H1 (cell line): ENCODE measurements at regions not wholly inside any gene's neighbourhood (a gene's known extent, or its start where the extent isn't known, plus 50 kb on each side); places are given as distances from the start of the nearest gene placed in this dataset.

Source experiments
- CTCF ChIA-PET: fragments of 300-600 bp; sonication (Branson Sonifier 250); formaldehyde crosslinking; loops from one replicate; lab custom pipeline; 2021; ENCODE audit not compliant: partially characterized antibody; lab: Charles Lee
- POLR2A ChIA-PET: fragments of 300-600 bp; sonication (Branson Sonifier 250); formaldehyde crosslinking; loops from one replicate; lab custom pipeline; 2021; ENCODE audit warnings: inconsistent platforms; ENCODE audit not compliant: partially characterized antibody; lab: Charles Lee
- DNase-seq, 2 experiments: peaks; one replicate each; pipeline versions ENCODE4 v3.0.0 to v3.0.0-alpha.2; 2010 to 2022; ENCODE audit warnings: low spot score in 2 of 2, low read depth in 1 of 2, mixed read lengths in 1 of 2
- FAIRE-seq: peaks from 2 replicates; lab custom pipeline; 2011; peaks lifted over from hg19 to GRCh38; lab: Jason Lieb, UNC
- H2AFZ ChIP-seq: 2 replicates; pipeline ENCODE4 v1.8.1; 2012; ENCODE audit warnings: low read length, inconsistent platforms
- H2AK5ac ChIP-seq: 2 replicates; pipeline ENCODE4 v1.6.1; 2013; ENCODE audit warnings: low read depth, low read length
- H2BK120ac ChIP-seq: replicated peaks from 2 replicates; pipeline ENCODE3; 2013; ENCODE audit warnings: low read depth, low read length, inconsistent platforms
- H2BK12ac ChIP-seq: 2 replicates; pipeline ENCODE4 v1.6.1; 2013; ENCODE audit warnings: low read depth, low read length
- H2BK15ac ChIP-seq: 2 replicates; pipeline ENCODE4 v1.6.1; 2013; ENCODE audit warnings: low read length
- H2BK20ac ChIP-seq: 2 replicates; pipeline ENCODE4 v1.6.1; 2013; ENCODE audit warnings: low read length
- H2BK5ac ChIP-seq: 2 replicates; pipeline ENCODE4 v1.6.1; 2013; ENCODE audit warnings: low read depth, low read length
- H3K14ac ChIP-seq: 2 replicates; pipeline ENCODE4 v1.6.1; 2013; ENCODE audit warnings: inconsistent platforms; ENCODE audit not compliant: insufficient read length
- H3K18ac ChIP-seq: 2 replicates; pipeline ENCODE4 v1.6.1; 2013; ENCODE audit warnings: low read length; ENCODE audit errors: extremely low read depth
- H3K23ac ChIP-seq: 2 replicates; pipeline ENCODE4 v1.6.1; 2013; ENCODE audit warnings: inconsistent platforms; ENCODE audit not compliant: insufficient read length
- H3K23me2 ChIP-seq: 2 replicates; pipeline ENCODE4 v1.6.1; 2013; ENCODE audit warnings: low read depth, low read length
- H3K27ac ChIP-seq: 2 replicates; pipeline ENCODE4 v1.6.1; 2011; ENCODE audit warnings: low read depth, low read length, inconsistent platforms
- H3K27me3 ChIP-seq, 4 experiments: replicated peaks in 1 of 4; 1 replicate in 1 of 4; 2 replicates in 3 of 4; pipeline versions ENCODE4 v1.6.1 to v1.8.1; 2011 to 2013; ENCODE audit warnings: low read length in 3 of 4, mild to moderate bottlenecking in 3 of 4, inconsistent platforms in 2 of 4, mixed read lengths in 2 of 4, moderate library complexity in 1 of 4; ENCODE audit not compliant: control insufficient read depth in 3 of 4, insufficient read depth in 3 of 4; ENCODE audit errors: extremely low read depth in 1 of 4
- H3K36me3 ChIP-seq, 4 experiments: 2 replicates each; pipeline versions ENCODE4 v1.6.1 to v1.8.1; 2011 to 2013; ENCODE audit warnings: mild to moderate bottlenecking in 4 of 4, low read length in 3 of 4, moderate library complexity in 2 of 4, control low read depth in 1 of 4, inconsistent platforms in 1 of 4; ENCODE audit not compliant: insufficient read depth in 4 of 4, control insufficient read depth in 2 of 4
- H3K4ac ChIP-seq: replicated peaks from 2 replicates; pipeline ENCODE3; 2013; ENCODE audit warnings: low read length, low read depth, mixed read lengths, inconsistent platforms; ENCODE audit not compliant: insufficient read length
- H3K4me1 ChIP-seq, 4 experiments: replicated peaks in 1 of 4; 1 replicate in 1 of 4; 2 replicates in 3 of 4; pipeline versions ENCODE4 v1.6.1 to v1.8.1; 2011 to 2013; ENCODE audit warnings: low read length in 3 of 4, inconsistent platforms in 2 of 4, mixed read lengths in 1 of 4; ENCODE audit not compliant: insufficient read depth in 4 of 4, control insufficient read depth in 3 of 4
- H3K4me2 ChIP-seq, 2 experiments: 2 replicates each; pipeline versions ENCODE4 v1.6.1 to v1.8.1; 2011 to 2013; ENCODE audit warnings: low read depth in 2 of 2, low read length in 2 of 2, control low read depth in 1 of 2, inconsistent platforms in 1 of 2, mild to moderate bottlenecking in 1 of 2; ENCODE audit not compliant: insufficient read depth in 1 of 2
- H3K4me3 ChIP-seq, 4 experiments: fragments of 200-600, 300-600 bp in 1 of 4; sonication (generic), shearing (Covaris generic), sonication (Bioruptor Twin) in 1 of 4; 2 replicates each; pipeline versions ENCODE4 v1.5.1 to v1.8.1; 2011 to 2016; ENCODE audit warnings: low read length in 4 of 4, low read depth in 3 of 4, control low read depth in 2 of 4, inconsistent platforms in 2 of 4, mild to moderate bottlenecking in 2 of 4, mixed read lengths in 1 of 4, moderate library complexity in 1 of 4; ENCODE audit not compliant: insufficient read depth in 2 of 4; ENCODE audit errors: extremely low read depth in 1 of 4
- H3K56ac ChIP-seq: replicated peaks from 2 replicates; pipeline ENCODE3; 2013; ENCODE audit warnings: low read depth, mild to moderate bottlenecking, mixed read lengths, low read length, inconsistent platforms; ENCODE audit not compliant: insufficient read length
- H3K79me1 ChIP-seq: 2 replicates; pipeline ENCODE4 v1.6.1; 2013; ENCODE audit warnings: low read depth, low read length, control low read depth
- H3K79me2 ChIP-seq, 2 experiments: 2 replicates each; pipeline versions ENCODE4 v1.6.1 to v1.8.1; 2012 to 2013; ENCODE audit warnings: low read length in 2 of 2, mild to moderate bottlenecking in 2 of 2, inconsistent platforms in 1 of 2; ENCODE audit not compliant: insufficient read depth in 2 of 2, control insufficient read depth in 1 of 2
- H3K9ac ChIP-seq, 4 experiments: replicated peaks in 1 of 4; 1 replicate in 1 of 4; 2 replicates in 3 of 4; pipeline versions ENCODE4 v1.6.1 to v1.8.1; 2011 to 2013; ENCODE audit warnings: low read depth in 3 of 4, low read length in 3 of 4, control low read depth in 2 of 4, mild to moderate bottlenecking in 2 of 4, moderate library complexity in 2 of 4, inconsistent platforms in 1 of 4; ENCODE audit errors: extremely low read depth in 1 of 4
- H3K9me3 ChIP-seq, 2 experiments: 2 replicates each; pipeline versions ENCODE4 v1.6.1 to v1.8.1; 2012 to 2013; ENCODE audit warnings: mild to moderate bottlenecking in 2 of 2, moderate library complexity in 2 of 2, control low read depth in 1 of 2, inconsistent platforms in 1 of 2, low read depth in 1 of 2, low read length in 1 of 2, mixed read lengths in 1 of 2; ENCODE audit not compliant: insufficient read depth in 2 of 2
- H4K20me1 ChIP-seq, 2 experiments: replicated peaks in 1 of 2; 2 replicates each; pipeline versions ENCODE3 to v1.8.1; 2011 to 2013; ENCODE audit warnings: inconsistent platforms in 2 of 2, low read length in 2 of 2, mild to moderate bottlenecking in 1 of 2; ENCODE audit not compliant: insufficient read depth in 2 of 2, control insufficient read depth in 1 of 2
- H4K5ac ChIP-seq: 2 replicates; pipeline ENCODE4 v1.6.1; 2013; ENCODE audit warnings: low read length, low read depth, mixed read lengths, inconsistent platforms; ENCODE audit not compliant: insufficient read length
- H4K8ac ChIP-seq: 2 replicates; pipeline ENCODE4 v1.8.0; 2013; ENCODE audit warnings: mild to moderate bottlenecking, moderate library complexity, low read length, inconsistent platforms; ENCODE audit not compliant: insufficient read depth; ENCODE audit errors: extremely low read depth
- H4K91ac ChIP-seq: replicated peaks from 2 replicates; pipeline ENCODE3; 2013; ENCODE audit warnings: low read length, mixed read lengths, inconsistent platforms; ENCODE audit not compliant: insufficient read length
- FOSL1 ChIP-seq: IDR thresholded peaks from 2 replicates; pipeline ENCODE4 v1.6.1; 2011; ENCODE audit warnings: mild to moderate bottlenecking, low read depth, low read length, moderate library complexity; ENCODE audit not compliant: insufficient read depth
- GABPA ChIP-seq: IDR thresholded peaks from 2 replicates; pipeline ENCODE4 v1.6.1; 2011; ENCODE audit warnings: mild to moderate bottlenecking, low read length, moderate library complexity, borderline replicate concordance; ENCODE audit not compliant: insufficient read depth
- PHF8 ChIP-seq: fragments of 200-600 bp; sonication (generic); conservative IDR thresholded peaks from 2 replicates; pipeline ENCODE4 v1.7.1; 2012; ENCODE audit warnings: low read depth, mild to moderate bottlenecking, inconsistent platforms, low read length, moderate library complexity
- TEAD4 ChIP-seq: IDR thresholded peaks from 2 replicates; pipeline ENCODE4 v1.6.1; 2012; ENCODE audit warnings: low read depth, low read length, inconsistent platforms, mixed read lengths
- WGBS, 2 experiments: shearing (Covaris generic) in 1 of 2; methylation state at CpG; one replicate each; pipeline versions ENCODE4 v1.1.6 to v1.1.7; 2013 to 2015; ENCODE audit warnings: low lambda C conversion rate in 2 of 2, mixed read lengths in 2 of 2, inconsistent platforms in 1 of 2, low coverage in 1 of 2, missing lambda C conversion rate in 1 of 2; ENCODE audit not compliant: insufficient replicate concordance in 2 of 2, insufficient coverage in 1 of 2, insufficient read length in 1 of 2; ENCODE audit errors: extremely low coverage in 1 of 2, missing lambda C conversion rate in 1 of 2; 5-methylcytosine and 5-hydroxymethylcytosine counted together

GRCh38 chr6:140036196-140036595, 661.7 kb upstream of the CITED2 start:
- Histone ChIP-seq H3K23ac (no peak overlapping the region), H2BK12ac (no peak overlapping the region), H3K4ac (no peak overlapping the region), H3K14ac (no peak overlapping the region), H3K79me2 (no peaks in the 10 kb centered on the region), H4K5ac (no peak overlapping the region), H3K9ac (no peak overlapping the region), H4K91ac (no peak overlapping the region), H4K20me1 (no peaks in the 10 kb centered on the region), H2AFZ (no peak overlapping the region), H3K4me1 (no peaks in the 10 kb centered on the region), H2AK5ac (no peak overlapping the region), H3K36me3 (no peaks in the 10 kb centered on the region), H3K27ac (no peak overlapping the region), H3K23me2 (no peaks in the 10 kb centered on the region; the same call in 1 of the 2 replicates), H3K4me3 (no peak overlapping the region), H3K27me3 (no peaks in the 10 kb centered on the region), H4K8ac (no peak overlapping the region), H3K79me1 (no peaks in the 10 kb centered on the region), H3K56ac (no peak overlapping the region), H2BK15ac (no peak overlapping the region), H2BK20ac (no peak overlapping the region), H3K4me2 (no peak overlapping the region), H3K18ac (no peak overlapping the region), H2BK120ac (no peak overlapping the region), H2BK5ac (no peak overlapping the region), H3K9me3 (peaks cover 3 to 7% of the 10 kb centered on the region in 2 experiments; a peak in 3 of 4 replicates)
- DNase-seq (no peak), FAIRE-seq (no peak)
- ChIA-PET POLR2A (no interaction called here), CTCF (interaction anchor here (1.0 to 1.3 kb wide), 2 partner anchors 15 to 154 kb away, joined by 3 to 4 read pairs; no protein-coding TSS in a partner anchor)
- TF ChIP-seq TEAD4 (no peak), PHF8 (no peak), GABPA (no peak), FOSL1 (no peak)
- WGBS, 2 experiments: 89% methylated on average over 3 of the region's 3 CpGs; no CpG with 5 or more reads in 1 of the 2 experiments
